GM21529 (cell line): ENCODE measurements at regions not wholly inside any gene's neighbourhood (a gene's known extent, or its start where the extent isn't known, plus 50 kb on each side); places are given as distances from the start of the nearest gene placed in this dataset.

ENCODE experiments used
- ATAC-seq: cut with Tn5 transposase; IDR thresholded peaks from one replicate; pipeline ENCODE4 v1.9.1; 2021; ENCODE audit not compliant: unreplicated experiment

- no peak for ATAC-seq
Measured at GRCh38 chr20:24339210-24339641, 130.2 kb upstream of the SYNDIG1 start.

DNA sequence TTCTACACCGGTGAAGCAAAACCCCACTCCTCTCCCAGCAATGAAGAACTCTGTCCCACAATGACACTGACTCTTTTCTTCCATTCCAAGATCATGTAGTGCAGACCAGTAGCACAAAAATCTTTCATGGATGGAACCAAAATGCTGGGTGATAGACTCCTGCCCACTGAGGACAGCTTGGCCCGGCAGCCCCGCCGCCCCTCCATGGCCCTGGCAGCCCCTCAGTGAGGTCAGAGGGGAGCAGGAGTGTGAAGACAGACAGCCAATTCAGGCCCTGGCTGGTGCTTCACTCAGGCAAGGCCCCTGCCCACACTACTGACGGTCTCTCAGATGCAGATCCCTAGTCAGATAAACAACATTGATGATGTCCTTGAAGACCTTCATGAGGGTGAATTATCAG lies 131.9 kb upstream of the SYNDIG1 start:
- ATAC-seq, result no peak

- no peak for ATAC-seq
Measured at GRCh38 chr20:24337069-24337468, 132.4 kb upstream of the SYNDIG1 start.

- ATAC-seq, result no peak
Measured at GRCh38 chr20:24334830-24335229, 134.6 kb upstream of the SYNDIG1 start.

GRCh38 chr20:24332956-24333355 lies 136.5 kb upstream of the SYNDIG1 start:
- no peak for ATAC-seq

DNA sequence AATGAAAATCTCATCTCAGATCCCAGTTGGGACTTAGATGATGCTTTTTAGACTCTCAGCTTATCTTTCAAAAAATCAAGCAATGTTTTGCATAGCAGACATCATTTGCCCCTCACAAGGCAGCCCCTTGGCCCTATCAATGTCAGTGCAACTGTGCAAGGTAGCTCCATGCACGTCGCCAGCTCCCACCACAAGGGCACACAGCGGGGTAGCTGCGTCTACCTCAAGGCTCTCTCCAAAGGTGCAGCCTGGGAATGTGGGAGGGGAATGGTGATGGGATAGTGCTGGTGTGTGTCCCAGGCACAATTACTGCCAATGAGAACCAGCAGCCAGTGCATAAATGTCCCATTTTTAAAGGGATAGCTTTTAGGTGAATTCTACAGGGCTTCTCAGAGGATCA lies 137.5 kb upstream of the SYNDIG1 start:
- ATAC-seq, result no peak

- no peak for ATAC-seq
Measured at GRCh38 chr20:24328901-24329300, 140.5 kb upstream of the SYNDIG1 start.

DNA sequence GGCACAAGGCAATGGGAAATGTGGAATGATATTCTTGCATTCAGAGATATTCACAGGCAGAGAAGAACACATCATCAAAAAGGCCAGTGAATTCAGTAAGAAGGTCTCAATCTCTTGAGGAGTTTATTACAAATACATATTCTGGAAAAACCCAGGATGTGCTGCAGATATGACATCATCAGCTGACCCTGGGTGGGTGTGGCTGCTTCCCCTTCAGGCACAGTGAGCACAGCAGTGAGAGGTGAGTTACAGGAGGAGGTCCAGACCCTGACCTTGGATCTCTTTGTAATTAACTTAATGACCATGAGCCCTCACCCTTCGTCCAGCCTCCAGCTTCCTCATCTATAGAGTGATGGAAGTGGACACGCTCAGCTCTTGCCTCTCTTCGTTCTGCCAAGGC lies 147.5 kb upstream of the SYNDIG1 start:
- ATAC-seq, result no peak

DNA sequence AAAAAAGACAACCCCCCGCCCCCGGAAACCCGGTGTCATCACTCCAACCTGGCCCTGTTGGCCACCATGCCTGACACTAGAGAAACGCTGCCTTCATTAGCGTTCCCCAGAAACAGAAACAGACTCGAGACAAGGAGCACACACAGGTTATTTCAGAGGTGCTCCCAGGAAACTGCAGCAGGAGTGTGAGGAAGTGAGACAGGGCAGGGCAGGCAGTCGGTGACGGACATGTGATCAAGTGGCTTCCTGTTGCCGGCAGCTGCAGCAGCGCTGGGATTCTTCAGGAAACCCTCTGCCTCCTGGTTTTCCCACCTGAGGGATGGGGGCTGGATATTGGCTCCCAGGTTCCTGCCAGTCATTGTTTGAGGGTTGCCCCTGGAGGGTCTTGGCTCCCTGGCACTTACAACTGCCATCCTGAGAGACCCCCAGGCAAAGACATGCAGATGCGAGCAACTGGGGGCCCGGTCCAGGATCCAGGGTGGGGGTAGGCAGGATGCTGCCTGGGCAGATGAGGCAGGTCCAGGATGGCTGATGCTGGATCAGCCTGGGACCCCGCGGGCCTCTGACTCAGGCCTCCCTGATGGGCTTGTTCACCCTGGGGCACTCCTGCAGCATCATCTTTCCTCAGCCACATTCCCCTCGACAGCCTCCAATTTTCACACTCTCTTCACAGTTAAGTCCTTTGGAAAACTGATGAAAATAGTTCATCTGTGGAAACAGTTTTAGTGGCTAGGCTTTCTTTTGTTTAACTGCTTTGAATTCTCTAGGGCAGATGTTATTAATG lies 150.7 kb upstream of the SYNDIG1 start:
- no peak for ATAC-seq

GRCh38 chr20:24317224-24317623 lies 152.2 kb upstream of the SYNDIG1 start:
- no peak for ATAC-seq

GRCh38 chr20:24316731-24317130 lies 152.7 kb upstream of the SYNDIG1 start:
- no peak for ATAC-seq

DNA sequence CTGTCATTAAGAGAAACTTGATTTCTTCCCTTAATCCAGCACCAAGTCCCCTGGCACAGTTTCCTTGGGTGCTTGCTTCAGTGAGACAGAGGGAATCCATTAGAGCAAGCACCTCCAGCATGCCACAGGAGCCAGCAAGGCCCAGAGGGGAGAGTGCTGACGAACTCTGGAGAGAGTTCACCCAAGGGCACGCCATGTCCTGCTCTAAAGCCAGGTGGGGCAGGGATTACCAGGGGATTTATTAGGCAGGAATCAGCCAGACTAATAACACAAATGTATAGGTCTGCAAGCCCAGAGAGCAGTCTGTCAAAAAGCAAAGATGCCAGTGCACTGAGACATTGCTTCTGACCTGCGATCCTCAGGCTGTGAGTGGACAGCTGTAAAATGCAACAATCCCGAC lies 155.4 kb upstream of the SYNDIG1 start:
- ATAC-seq, result no peak

GRCh38 chr20:24309596-24309995 lies 159.8 kb upstream of the SYNDIG1 start:
- ATAC-seq, result no peak

- ATAC-seq, result no peak
Measured at GRCh38 chr20:24305371-24305770, 164.1 kb upstream of the SYNDIG1 start.

DNA sequence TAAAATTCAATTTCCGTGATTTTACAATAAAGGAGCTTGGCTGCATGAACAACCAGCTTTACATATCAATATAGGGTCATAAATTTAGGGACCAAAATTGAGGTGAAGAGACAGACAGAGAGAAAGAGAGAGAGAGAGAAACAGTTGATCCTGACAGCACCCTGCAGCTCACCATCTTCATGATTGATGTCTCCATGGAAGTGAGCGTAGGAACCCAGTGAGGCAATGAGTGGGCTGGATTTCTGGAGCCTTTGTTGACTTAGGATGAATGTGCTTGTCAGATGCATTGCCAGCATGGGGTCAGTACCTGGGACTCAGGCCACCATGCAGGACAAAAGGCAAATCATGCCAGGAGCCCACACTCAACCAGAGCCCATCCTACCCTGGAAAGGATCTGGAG lies 165.1 kb upstream of the SYNDIG1 start:
- ATAC-seq, result no peak

DNA sequence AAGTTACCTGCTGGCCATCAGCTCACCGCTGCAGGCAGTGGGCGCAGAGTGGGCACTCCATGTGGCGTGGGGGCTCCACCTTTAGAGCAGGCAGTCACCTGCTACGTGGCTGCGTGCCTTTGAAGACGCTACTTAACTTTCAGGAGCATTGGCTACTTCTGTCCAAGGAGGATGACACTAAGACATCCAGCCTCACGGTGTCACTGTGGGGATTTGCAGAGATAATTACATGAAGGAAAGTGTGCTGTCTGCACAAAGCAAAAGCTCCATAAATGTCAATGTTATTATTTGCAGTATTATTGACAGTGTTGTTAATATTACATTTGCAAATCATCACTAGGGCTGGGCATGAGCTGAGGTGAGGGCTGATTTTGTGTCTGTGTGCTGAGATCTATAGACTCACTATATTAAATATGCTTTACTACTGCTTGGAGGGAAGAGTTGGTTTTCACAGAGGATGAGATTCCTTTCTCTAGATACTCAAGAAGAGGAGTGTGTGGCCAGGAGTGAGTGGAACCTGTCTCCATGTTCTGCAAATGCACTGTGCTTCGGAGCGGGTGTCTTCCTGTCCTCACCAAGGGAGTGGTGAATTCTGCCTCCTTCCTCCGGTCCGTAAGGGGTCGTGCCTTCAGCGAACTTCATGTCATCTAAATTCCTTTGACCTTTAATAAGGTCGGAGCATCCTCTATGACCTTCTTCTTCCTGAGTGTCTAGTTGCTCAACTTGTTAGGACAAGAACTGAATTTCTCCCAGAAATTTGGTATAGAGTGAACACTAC lies 165.8 kb upstream of the SYNDIG1 start:
- no peak for ATAC-seq

DNA sequence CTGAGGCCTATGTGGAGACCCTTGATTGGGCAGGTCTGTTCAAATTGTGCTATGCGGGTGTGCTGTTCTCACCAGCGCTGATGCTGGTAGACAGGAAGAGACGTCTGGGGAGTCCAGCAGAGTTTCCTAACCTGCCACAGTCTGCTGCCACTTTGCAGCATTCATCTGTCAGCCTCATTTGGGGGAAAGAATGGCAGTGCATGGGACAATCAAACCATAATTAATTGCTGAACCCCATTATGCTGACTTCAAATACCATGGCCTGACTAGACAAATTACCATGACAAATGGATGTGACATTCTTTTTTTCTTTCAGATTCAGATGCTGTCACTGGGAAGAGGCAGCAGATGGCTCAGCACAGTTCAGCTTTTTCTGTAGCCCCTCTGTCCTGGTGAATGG lies 171.4 kb upstream of the SYNDIG1 start:
- ATAC-seq, result no peak

GRCh38 chr20:24296477-24297261 lies 172.8 kb upstream of the SYNDIG1 start:
- ATAC-seq, result no peak

- ATAC-seq, result no peak
Measured at GRCh38 chr20:24291014-24291413, 178.4 kb upstream of the SYNDIG1 start.

DNA sequence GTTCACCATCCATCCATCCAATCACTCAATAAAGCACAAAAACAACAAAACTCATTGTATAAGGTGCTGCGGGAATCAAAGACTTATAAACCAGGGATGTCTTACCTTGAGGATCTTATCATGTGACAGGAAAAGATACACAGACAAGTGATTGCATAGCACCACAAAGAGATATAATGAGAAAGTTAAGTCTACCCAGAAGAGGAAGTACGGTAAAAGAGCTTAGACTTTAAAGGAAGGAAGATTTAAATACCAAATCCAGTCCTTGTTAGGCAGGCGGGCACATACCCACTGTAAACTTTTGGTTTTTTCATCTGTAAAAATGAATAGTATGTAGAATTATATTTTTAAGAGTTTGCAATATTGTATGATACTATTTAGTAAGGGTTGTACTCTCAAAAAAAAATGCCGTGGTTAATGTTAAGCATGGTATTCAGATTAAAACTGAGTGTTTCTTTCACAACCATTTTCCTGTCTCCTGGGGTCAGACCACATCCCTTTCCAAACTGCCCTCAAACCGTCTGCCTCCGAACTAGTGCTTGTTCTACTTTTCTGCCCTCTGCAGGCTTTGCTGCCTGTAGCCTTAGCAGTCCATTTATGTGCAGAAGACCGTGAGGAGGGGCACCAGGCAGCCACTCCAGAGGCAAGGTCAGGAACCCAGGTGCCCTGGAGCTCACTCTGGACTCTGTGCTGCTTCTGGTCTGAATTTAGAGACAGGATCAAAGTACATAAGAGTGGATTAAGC lies 179.5 kb upstream of the SYNDIG1 start:
- no peak for ATAC-seq

DNA sequence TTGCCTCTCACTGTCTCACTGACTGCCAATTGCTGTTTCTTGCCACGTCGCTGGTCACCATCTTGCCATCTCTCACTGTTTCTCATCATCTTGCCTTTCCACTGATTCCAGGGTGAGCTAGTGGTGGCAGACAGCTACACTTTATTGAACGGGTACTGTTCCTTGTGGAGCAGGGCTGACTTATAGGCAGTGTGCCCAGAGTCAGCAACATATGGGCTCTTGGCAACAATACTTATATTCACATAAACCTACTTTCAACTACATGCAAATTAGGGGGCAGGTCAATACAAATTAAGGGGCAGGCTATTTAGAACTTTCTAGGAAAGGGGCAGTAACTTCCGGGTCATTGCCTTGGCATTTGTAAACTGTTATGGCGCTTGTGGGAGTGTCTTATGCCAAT lies 186.2 kb upstream of the SYNDIG1 start:
- no peak for ATAC-seq
